ENCODE measurements at regions not wholly inside any gene's neighbourhood (a gene's known extent, or its start where the extent isn't known, plus 50 kb on each side); places are given as distances from the start of the nearest gene placed in this dataset.

- no peak for TF ChIP-seq CTCF (conservative IDR thresholded peaks at IDR 0.05; ENCODE audit: control insufficient read depth, insufficient read depth, low read depth, low read length)
- no peak overlapping the region for H3K4me3 ChIP-seq (ENCODE audit: control insufficient read depth, low read depth, low read length)
- no peak for DNase-seq (ENCODE audit: low read depth)
Measured at GRCh38 chrX:99353412-99353811, 1056.7 kb downstream of the PCDH19 start.

GRCh38 chrX:99348256-99348655 is 1061.8 kb downstream of the PCDH19 start:
- no peak for DNase-seq (ENCODE audit: low read depth)
- H3K4me3 ChIP-seq (ENCODE audit: control insufficient read depth, low read depth, low read length), result no peak overlapping the region
- no peak for TF ChIP-seq CTCF (conservative IDR thresholded peaks at IDR 0.05; ENCODE audit: control insufficient read depth, insufficient read depth, low read depth, low read length)

- no peak for TF ChIP-seq CTCF (conservative IDR thresholded peaks at IDR 0.05; ENCODE audit: control insufficient read depth, insufficient read depth, low read depth, low read length)
Measured at GRCh38 chrX:99308302-99308701, 1101.8 kb downstream of the PCDH19 start.

GRCh38 chrX:99305573-99305972 is 1104.5 kb downstream of the PCDH19 start:
- H3K4me3 ChIP-seq (ENCODE audit: control insufficient read depth, low read depth, low read length), result no peak overlapping the region
- DNase-seq (ENCODE audit: low read depth), result no peak

More at GRCh38 chrX:99308302-99308701, 1101.8 kb downstream of the PCDH19 start:
- H3K4me3 ChIP-seq (ENCODE audit: control insufficient read depth, low read depth, low read length), result no peak overlapping the region
- DNase-seq (ENCODE audit: low read depth), result no peak

GRCh38 chrX:99301990-99302389 is 1108.1 kb downstream of the PCDH19 start:
- peak; percentile 5 for DNase-seq (ENCODE audit: low read depth)
- peak; percentile 34 for TF ChIP-seq CTCF (conservative IDR thresholded peaks at IDR 0.05; ENCODE audit: control insufficient read depth, insufficient read depth, low read depth, low read length)
- H3K4me3 ChIP-seq (ENCODE audit: control insufficient read depth, low read depth, low read length), result no peak overlapping the region

More at GRCh38 chrX:99305573-99305972, 1104.5 kb downstream of the PCDH19 start:
- TF ChIP-seq CTCF (conservative IDR thresholded peaks at IDR 0.05; ENCODE audit: control insufficient read depth, insufficient read depth, low read depth, low read length), result no peak

- H3K4me3 ChIP-seq (ENCODE audit: control insufficient read depth, low read depth, low read length), result no peak overlapping the region
- no peak for TF ChIP-seq CTCF (conservative IDR thresholded peaks at IDR 0.05; ENCODE audit: control insufficient read depth, insufficient read depth, low read depth, low read length)
- DNase-seq (ENCODE audit: low read depth), result no peak
Measured at GRCh38 chrX:99271641-99272040, 1138.4 kb downstream of the PCDH19 start.

GRCh38 chrX:99266255-99266654 is 1143.8 kb downstream of the PCDH19 start:
- DNase-seq (ENCODE audit: low read depth), result no peak
- TF ChIP-seq CTCF (conservative IDR thresholded peaks at IDR 0.05; ENCODE audit: control insufficient read depth, insufficient read depth, low read depth, low read length), result no peak
- no peak overlapping the region for H3K4me3 ChIP-seq (ENCODE audit: control insufficient read depth, low read depth, low read length)

All from fibroblast of mammary gland (primary cell).